GM12873 (cell line): ENCODE measurements at regions not wholly inside any gene's neighbourhood (a gene's known extent, or its start where the extent isn't known, plus 50 kb on each side); places are given as distances from the start of the nearest gene placed in this dataset.

ENCODE experiments used
- CTCF ChIP-seq: IDR thresholded peaks from 2 replicates; pipeline ENCODE4 v1.5.1; 2012; ENCODE audit warnings: low read depth, mild to moderate bottlenecking, moderate library complexity, low read length, control low read depth; ENCODE audit not compliant: insufficient read depth; ENCODE audit errors: missing control alignments

GRCh38 chr6:170011204-170012036 is 260.0 kb downstream of the ERMARD start:
- no peak for TF ChIP-seq CTCF

GRCh38 chr6:170010665-170011203 is 259.3 kb downstream of the ERMARD start:
- TF ChIP-seq CTCF, result no peak

- no peak for TF ChIP-seq CTCF
These were observed 256.9 kb downstream of the ERMARD start for GRCh38 chr6:170008294-170008785.

- no peak for TF ChIP-seq CTCF
These were observed 256.3 kb downstream of the ERMARD start for GRCh38 chr6:170007468-170008293.

GRCh38 chr6:170006900-170007467 is 255.6 kb downstream of the ERMARD start:
- TF ChIP-seq CTCF, result no peak

DNA sequence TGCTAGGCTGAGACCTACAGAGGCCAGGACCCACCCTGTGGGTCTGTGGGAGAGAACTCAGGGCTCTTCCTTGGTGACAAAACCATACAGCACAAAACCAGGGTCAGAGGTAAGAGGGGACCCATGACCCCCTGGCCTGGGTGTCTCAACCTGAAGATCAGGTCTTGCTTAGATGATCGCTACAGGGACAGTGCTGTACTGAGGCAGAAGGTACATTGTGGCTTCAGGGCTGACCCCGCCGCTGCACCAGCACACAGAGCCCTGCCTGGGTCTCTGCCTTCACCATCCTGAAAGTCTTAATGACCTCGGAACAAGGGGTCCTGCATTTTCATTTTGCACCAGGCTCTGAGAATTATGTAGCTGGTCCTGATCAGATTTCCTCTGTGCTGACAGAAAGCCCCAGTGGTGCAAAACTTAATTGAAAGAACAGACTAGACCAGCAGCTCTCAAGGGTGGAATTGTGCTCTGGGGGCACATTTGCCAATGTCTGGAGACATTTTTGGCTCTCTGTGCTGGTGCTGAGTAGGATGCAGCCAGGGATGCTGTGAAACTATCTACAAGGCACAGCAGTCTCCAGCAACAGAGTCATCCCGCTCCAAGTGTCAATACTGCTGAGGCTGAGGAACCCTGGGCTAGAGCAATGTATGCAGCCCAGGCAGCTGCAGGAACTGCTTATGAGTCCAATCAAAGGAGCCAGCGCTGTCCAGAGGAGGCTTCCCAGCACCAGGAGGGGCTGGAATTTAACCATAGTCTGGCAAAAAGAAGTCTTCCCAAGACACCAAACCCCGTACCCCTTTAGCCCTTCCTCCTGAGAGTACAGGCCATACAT is 254.9 kb downstream of the ERMARD start:
- TF ChIP-seq CTCF, result no peak
